KMS-11 (cell line): ENCODE measurements at regions not wholly inside any gene's neighbourhood (a gene's known extent, or its start where the extent isn't known, plus 50 kb on each side); places are given as distances from the start of the nearest gene placed in this dataset.

ENCODE experiments used
- H2AFZ ChIP-seq: fragments of 200-600 bp; sonication (generic); 2 replicates; pipeline ENCODE4 v1.6.1; 2016; ENCODE audit warnings: antibody characterized with exemption, mixed run types, low read depth
- H3K27ac ChIP-seq: fragments of 200-600 bp; sonication (generic); 2 replicates; pipeline ENCODE4 v1.6.1; 2016; ENCODE audit warnings: mild to moderate bottlenecking, mixed run types
- H3K27me3 ChIP-seq: fragments of 200-600 bp; sonication (generic); 2 replicates; pipeline ENCODE4 v1.6.1; 2017; ENCODE audit warnings: mild to moderate bottlenecking, low read depth, mixed run types, moderate library complexity; ENCODE audit not compliant: insufficient read depth
- H3K36me3 ChIP-seq: fragments of 200-600 bp; sonication (generic); 2 replicates; pipeline ENCODE4 v1.6.1; 2017; ENCODE audit warnings: mild to moderate bottlenecking, mixed run types; ENCODE audit not compliant: insufficient read depth
- H3K4me1 ChIP-seq: fragments of 200-600 bp; sonication (generic); 2 replicates; pipeline ENCODE4 v1.6.1; 2016; ENCODE audit warnings: mild to moderate bottlenecking, low read depth, mixed run types; ENCODE audit not compliant: poor library complexity, severe bottlenecking
- H3K4me2 ChIP-seq: fragments of 200-600 bp; sonication (generic); 2 replicates; pipeline ENCODE4 v1.7.0; 2016; ENCODE audit warnings: mild to moderate bottlenecking, mixed run types
- H3K4me3 ChIP-seq: fragments of 200-600 bp; sonication (generic); IDR thresholded peaks from 2 replicates; pipeline ENCODE4 v1.6.1; 2017; ENCODE audit warnings: low read depth, low read length, mixed read lengths; ENCODE audit not compliant: insufficient read depth
- H3K79me2 ChIP-seq: fragments of 200-600 bp; sonication (generic); 2 replicates; pipeline ENCODE4 v1.6.1; 2016; ENCODE audit warnings: low read depth, mixed run types; ENCODE audit not compliant: insufficient read depth
- H3K9ac ChIP-seq: fragments of 200-600 bp; sonication (generic); 2 replicates; pipeline ENCODE4 v1.6.1; 2016; ENCODE audit warnings: mild to moderate bottlenecking, mixed run types
- H4K20me1 ChIP-seq: fragments of 200-600 bp; sonication (generic); 2 replicates; pipeline ENCODE4 v1.6.1; 2016; ENCODE audit warnings: mild to moderate bottlenecking, mixed run types; ENCODE audit not compliant: insufficient read depth
- CTCF ChIP-seq: fragments of 200-600 bp; sonication (generic); conservative IDR thresholded peaks from 2 replicates; pipeline ENCODE4 v1.6.1; 2017; ENCODE audit warnings: low read depth, mild to moderate bottlenecking, antibody characterized with exemption, low read length, moderate library complexity, mixed read lengths

- Histone ChIP-seq H3K27me3 (no peaks in the 10 kb centered on the region), H3K36me3 (no peaks in the 10 kb centered on the region), H3K27ac (no peak overlapping the region), H3K4me3 (no peak overlapping the region), H3K4me1 (no peaks in the 10 kb centered on the region), H3K79me2 (no peaks in the 10 kb centered on the region), H3K9ac (no peak overlapping the region), H2AFZ (no peak overlapping the region), H3K4me2 (no peak overlapping the region), H4K20me1 (no peaks in the 10 kb centered on the region)
- TF ChIP-seq CTCF, result no peak
Measured at GRCh38 chr17:14622615-14623101, 321.8 kb downstream of the HS3ST3B1 start.

GRCh38 chr17:14621826-14622614, 321.1 kb downstream of the HS3ST3B1 start:
- no peak overlapping the region for H3K4me2 ChIP-seq
- no peak for TF ChIP-seq CTCF
- H3K4me1 ChIP-seq, result no peaks in the 10 kb centered on the region
- no peaks in the 10 kb centered on the region for H3K79me2 ChIP-seq
- H3K27ac ChIP-seq, result no peak overlapping the region
- no peaks in the 10 kb centered on the region for H4K20me1 ChIP-seq
- no peaks in the 10 kb centered on the region for H3K36me3 ChIP-seq
- no peaks in the 10 kb centered on the region for H3K27me3 ChIP-seq
- no peak overlapping the region for H2AFZ ChIP-seq
- no peak overlapping the region for H3K4me3 ChIP-seq
- no peak overlapping the region for H3K9ac ChIP-seq

GRCh38 chr17:14619821-14620220, 318.9 kb downstream of the HS3ST3B1 start:
- Histone ChIP-seq H3K4me2 (no peak overlapping the region), H3K9ac (no peak overlapping the region), H3K4me3 (no peak overlapping the region), H3K36me3 (no peaks in the 10 kb centered on the region), H3K79me2 (no peaks in the 10 kb centered on the region), H4K20me1 (no peaks in the 10 kb centered on the region), H3K4me1 (no peaks in the 10 kb centered on the region), H2AFZ (no peak overlapping the region), H3K27me3 (no peaks in the 10 kb centered on the region), H3K27ac (no peak overlapping the region)
- TF ChIP-seq CTCF, result no peak

- no peaks in the 10 kb centered on the region for H3K4me1 ChIP-seq
- no peak overlapping the region for H3K9ac ChIP-seq
- no peaks in the 10 kb centered on the region for H3K27me3 ChIP-seq
- H3K79me2 ChIP-seq, result no peaks in the 10 kb centered on the region
- no peak overlapping the region for H3K4me2 ChIP-seq
- H3K36me3 ChIP-seq, result no peaks in the 10 kb centered on the region
- no peak for TF ChIP-seq CTCF
- no peak overlapping the region for H3K4me3 ChIP-seq
- H2AFZ ChIP-seq, result no peak overlapping the region
- H3K27ac ChIP-seq, result no peak overlapping the region
- no peaks in the 10 kb centered on the region for H4K20me1 ChIP-seq
Measured at GRCh38 chr17:14616528-14616927, 315.6 kb downstream of the HS3ST3B1 start.
